ENCODE measurements at regions not wholly inside any gene's neighbourhood (a gene's known extent, or its start where the extent isn't known, plus 50 kb on each side); places are given as distances from the start of the nearest gene placed in this dataset.
A peak's percentile ranks its signal among the peaks of the same experiment; 100 is the strongest.

GRCh38 chr3:144051211-144051610, 79.6 kb downstream of the DIPK2A start:
- in situ Hi-C loops (cut with MboI; ENCODE audit: low pct_unique_long_range_greater_than_20kb in 2 of 9, low sequenced_read_pairs in 9 of 9, unreplicated experiment in 9 of 9): no loop called here
- Histone ChIP-seq H3K4me3 (no peak overlapping the region), H3K27ac (no peak overlapping the region), H3K4me1 (replicated peaks in 1 of 2) (no peaks in the 10 kb centered on the region)
- no peak for ATAC-seq (replicated peaks in 6 of 8)

DNA sequence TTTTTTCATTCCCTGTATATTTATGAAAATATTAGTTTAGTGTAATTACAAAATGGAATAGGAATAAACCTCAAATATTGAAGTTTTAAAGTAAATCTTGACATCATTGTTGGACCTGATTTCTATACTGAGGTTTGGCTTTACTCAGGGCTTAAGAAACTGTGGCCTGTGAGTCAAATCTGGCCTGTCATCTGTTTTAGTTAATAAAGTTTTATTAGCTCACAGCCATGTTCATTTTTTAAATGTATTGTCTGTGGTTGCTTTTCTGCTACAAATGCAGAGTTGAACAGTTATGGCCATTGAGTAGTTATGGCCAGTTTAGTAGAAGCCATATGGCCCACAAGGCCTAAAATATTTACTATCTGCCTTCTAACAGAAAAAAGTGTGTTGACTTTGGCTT, 80.7 kb downstream of the DIPK2A start:
- ATAC-seq (replicated peaks in 6 of 8): no peak
- in situ Hi-C loops (cut with MboI; ENCODE audit: low pct_unique_long_range_greater_than_20kb in 2 of 9, low sequenced_read_pairs in 9 of 9, unreplicated experiment in 9 of 9): no loop called here
- Histone ChIP-seq H3K27ac (no peak overlapping the region), H3K4me3 (no peak overlapping the region), H3K4me1 (replicated peaks in 1 of 2) (no peaks in the 10 kb centered on the region)

DNA sequence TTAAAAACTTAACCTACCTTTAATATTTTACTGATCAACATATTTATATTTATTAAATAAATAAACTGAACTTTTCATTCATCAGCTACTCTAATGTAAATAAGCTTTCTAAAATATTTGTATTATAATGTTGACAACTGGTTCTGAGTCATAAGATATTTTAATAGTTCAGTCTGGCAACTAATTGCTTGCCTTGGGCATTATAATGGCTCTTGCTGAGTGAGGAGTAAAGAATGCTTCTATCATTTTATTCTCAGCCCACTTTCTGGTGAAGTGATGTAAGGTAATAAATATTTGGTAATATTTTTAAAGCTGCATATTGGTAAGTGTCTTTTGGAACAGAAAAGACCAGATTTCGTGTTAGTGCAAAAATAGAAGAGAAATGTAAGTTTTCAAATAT, 81.5 kb downstream of the DIPK2A start:
- ATAC-seq (replicated peaks in 6 of 8): peak in 2 of 8 experiments; percentile 41 to 81
- H3K27ac ChIP-seq: no peak overlapping the region
- in situ Hi-C loops (cut with MboI; ENCODE audit: low pct_unique_long_range_greater_than_20kb in 2 of 9, low sequenced_read_pairs in 9 of 9, unreplicated experiment in 9 of 9): no loop called here
- no peak overlapping the region for H3K4me3 ChIP-seq
- no peaks in the 10 kb centered on the region for H3K4me1 ChIP-seq (replicated peaks in 1 of 2)
- WGBS, 10 experiments: 0 to 100% (median 80%) methylated on average over 1 of the region's 1 CpG; no CpG with 5 or more reads in 3 of the 10 experiments

DNA sequence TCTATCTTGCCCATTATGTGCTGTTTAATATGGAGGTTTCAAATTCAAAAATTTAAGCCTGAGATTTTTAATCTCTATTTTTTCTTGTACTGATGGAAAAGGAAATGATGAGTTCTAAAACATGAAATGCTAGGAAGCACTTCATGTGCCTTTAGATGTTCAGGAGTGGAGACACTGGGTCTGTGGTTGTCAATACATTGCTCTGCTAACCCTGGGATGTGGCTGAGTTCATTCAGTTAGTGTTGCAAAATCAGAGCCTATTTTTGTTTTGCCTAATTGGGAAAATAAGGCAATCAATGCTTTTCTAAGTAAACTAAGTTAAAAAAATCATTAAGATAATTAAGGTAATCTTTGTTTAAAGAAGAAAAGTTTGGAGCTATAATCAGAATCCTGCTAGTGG, 83.1 kb downstream of the DIPK2A start:
- ATAC-seq (replicated peaks in 6 of 8): no peak
- Histone ChIP-seq H3K4me3 (no peak overlapping the region), H3K4me1 (replicated peaks in 1 of 2) (no peaks in the 10 kb centered on the region), H3K27ac (no peak overlapping the region)
- in situ Hi-C loops (cut with MboI; ENCODE audit: low pct_unique_long_range_greater_than_20kb in 2 of 9, low sequenced_read_pairs in 9 of 9, unreplicated experiment in 9 of 9): no loop called here

DNA sequence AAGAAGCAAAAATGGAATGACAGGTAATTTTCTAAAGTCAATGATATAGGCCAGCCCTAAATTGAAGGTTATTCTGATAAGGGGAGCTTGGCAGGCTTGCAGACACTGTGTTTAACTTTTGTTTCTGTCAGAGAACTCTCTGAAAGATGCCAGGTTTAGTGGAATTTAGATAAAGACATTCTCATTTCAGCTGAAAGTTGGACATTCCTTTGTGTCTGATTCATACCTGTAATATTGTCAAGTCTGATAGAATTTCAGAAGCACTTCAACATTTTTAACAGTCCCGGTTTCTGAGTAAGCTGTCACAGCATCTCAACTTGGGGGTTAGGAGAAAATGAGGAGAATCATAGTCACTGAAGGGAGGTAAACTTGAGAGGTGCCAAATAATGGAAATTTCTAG, 84.0 kb downstream of the DIPK2A start:
- 0 to 100% (median 85%) methylated on average over 1 of the region's 1 CpG for WGBS, 10 experiments
- H3K27ac ChIP-seq: no peak overlapping the region
- no peak overlapping the region for H3K4me3 ChIP-seq
- no peak for ATAC-seq (replicated peaks in 6 of 8)
- in situ Hi-C loops (cut with MboI; ENCODE audit: low pct_unique_long_range_greater_than_20kb in 2 of 9, low sequenced_read_pairs in 9 of 9, unreplicated experiment in 9 of 9): no loop called here
- no peaks in the 10 kb centered on the region for H3K4me1 ChIP-seq (replicated peaks in 1 of 2)

GRCh38 chr3:144058713-144059112, 87.1 kb downstream of the DIPK2A start:
- in situ Hi-C loops (cut with MboI; ENCODE audit: low pct_unique_long_range_greater_than_20kb in 2 of 9, low sequenced_read_pairs in 9 of 9, unreplicated experiment in 9 of 9): no loop called here
- Histone ChIP-seq H3K4me1 (replicated peaks in 1 of 2) (no peaks in the 10 kb centered on the region), H3K27ac (no peak overlapping the region), H3K4me3 (no peak overlapping the region)
- no peak for ATAC-seq (replicated peaks in 6 of 8)
- WGBS, 10 experiments: 61 to 100% (median 87%) methylated on average over 1 to 6 of the region's 6 CpGs

DNA sequence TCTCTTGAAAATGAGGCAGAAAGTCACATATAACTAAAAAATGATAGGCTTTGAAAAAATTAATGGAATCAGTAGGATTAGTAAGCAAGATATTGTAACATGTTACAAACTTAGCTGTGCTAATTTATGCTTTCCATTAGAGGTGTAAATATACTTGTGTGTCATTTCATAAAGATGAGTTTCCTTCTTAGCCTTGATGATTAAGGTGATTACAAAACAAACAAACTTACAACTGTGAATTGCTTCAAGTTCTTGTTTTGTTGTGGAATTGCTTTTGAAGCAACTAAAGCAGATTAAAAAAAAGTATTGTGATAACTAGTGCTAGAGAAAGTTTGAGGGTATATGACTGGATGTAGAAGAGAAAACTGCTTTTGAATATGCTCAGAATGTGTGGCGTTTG, 87.9 kb downstream of the DIPK2A start:
- no peak for ATAC-seq (replicated peaks in 6 of 8)
- no peaks in the 10 kb centered on the region for H3K4me1 ChIP-seq (replicated peaks in 1 of 2)
- 56 to 100% (median 89%) methylated on average over 1 of the region's 1 CpG; no CpG with 5 or more reads in 1 of the 10 experiments for WGBS, 10 experiments
- in situ Hi-C loops (cut with MboI; ENCODE audit: low pct_unique_long_range_greater_than_20kb in 2 of 9, low sequenced_read_pairs in 9 of 9, unreplicated experiment in 9 of 9): no loop called here
- no peak overlapping the region for H3K4me3 ChIP-seq
- H3K27ac ChIP-seq: no peak overlapping the region

- H3K4me3 ChIP-seq: no peak overlapping the region
- in situ Hi-C loops (cut with MboI; ENCODE audit: low pct_unique_long_range_greater_than_20kb in 2 of 9, low sequenced_read_pairs in 9 of 9, unreplicated experiment in 9 of 9): no loop called here
- no peak for ATAC-seq (replicated peaks in 6 of 8)
- no peak overlapping the region for H3K27ac ChIP-seq
- no peaks in the 10 kb centered on the region for H3K4me1 ChIP-seq (replicated peaks in 1 of 2)
- WGBS, 10 experiments: 80 to 98% (median 89%) methylated on average over 3 to 11 of the region's 11 CpGs; no CpG with 5 or more reads in 1 of the 10 experiments
These were observed 89.3 kb downstream of the DIPK2A start for GRCh38 chr3:144060881-144061280.

- in situ Hi-C loops (cut with MboI; ENCODE audit: low pct_unique_long_range_greater_than_20kb in 2 of 9, low sequenced_read_pairs in 9 of 9, unreplicated experiment in 9 of 9): no loop called here
- no peak overlapping the region for H3K4me3 ChIP-seq
- 0 to 100% (median 75%) methylated on average over 1 to 2 of the region's 2 CpGs for WGBS, 10 experiments
- ATAC-seq (replicated peaks in 6 of 8): no peak
- H3K27ac ChIP-seq: no peak overlapping the region
- no peaks in the 10 kb centered on the region for H3K4me1 ChIP-seq (replicated peaks in 1 of 2)
These were observed 91.7 kb downstream of the DIPK2A start for GRCh38 chr3:144063306-144063705.

DNA sequence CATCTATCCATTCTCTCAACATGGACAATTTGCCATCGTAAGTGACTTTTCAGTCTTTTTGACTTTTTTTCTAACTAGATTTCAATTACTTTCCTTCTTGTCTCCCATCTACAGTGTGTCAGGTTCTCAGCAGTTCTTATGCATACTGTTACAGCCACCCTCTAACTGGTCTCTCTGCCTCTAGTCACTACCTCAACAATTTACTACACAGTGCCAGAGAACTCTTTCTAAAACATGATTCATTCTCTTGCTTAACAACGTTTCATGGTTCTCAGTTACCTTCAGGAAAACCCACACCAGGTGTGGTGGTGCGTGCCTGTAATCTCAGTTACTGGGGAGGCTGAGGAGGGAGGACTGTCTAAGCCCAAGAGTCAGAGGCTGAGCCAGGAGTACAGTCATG, 95.4 kb downstream of the DIPK2A start:
- in situ Hi-C loops (cut with MboI; ENCODE audit: low pct_unique_long_range_greater_than_20kb in 2 of 9, low sequenced_read_pairs in 9 of 9, unreplicated experiment in 9 of 9): no loop called here
- WGBS, 10 experiments: 25 to 100% (median 83%) methylated on average over 1 to 3 of the region's 3 CpGs
- H3K4me3 ChIP-seq: no peak overlapping the region
- H3K27ac ChIP-seq: no peak overlapping the region
- H3K4me1 ChIP-seq (replicated peaks in 1 of 2): no peaks in the 10 kb centered on the region
- ATAC-seq (replicated peaks in 6 of 8): no peak

DNA sequence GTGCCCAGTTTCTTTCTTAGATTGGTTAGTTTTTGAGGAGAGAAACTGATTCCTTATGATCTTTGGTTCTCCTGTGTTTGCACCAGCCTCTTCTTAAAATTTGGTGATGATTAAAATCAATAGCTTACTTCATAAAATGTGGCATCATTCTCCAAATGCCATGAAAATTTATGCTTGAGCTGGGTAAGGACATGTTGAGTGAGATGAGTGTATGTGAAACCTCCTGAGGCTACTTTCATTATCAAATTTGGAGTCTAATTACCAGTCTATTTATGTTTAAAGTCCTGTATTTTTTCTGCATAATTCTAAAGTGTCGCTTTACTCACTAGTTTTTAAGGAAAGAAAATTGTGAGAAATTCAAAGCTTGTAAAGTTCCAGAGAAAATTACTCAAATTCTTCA, 102.1 kb downstream of the DIPK2A start:
- no peak for ATAC-seq (replicated peaks in 6 of 8)
- Histone ChIP-seq H3K4me1 (replicated peaks in 1 of 2) (no peaks in the 10 kb centered on the region), H3K27ac (no peak overlapping the region), H3K4me3 (no peak overlapping the region)
- in situ Hi-C loops (cut with MboI; ENCODE audit: low pct_unique_long_range_greater_than_20kb in 2 of 9, low sequenced_read_pairs in 9 of 9, unreplicated experiment in 9 of 9): no loop called here
- 0 to 100% (median 23%) methylated on average over 1 of the region's 1 CpG; no CpG with 5 or more reads in 1 of the 10 experiments for WGBS, 10 experiments

GRCh38 chr3:144079634-144080033, 108.0 kb downstream of the DIPK2A start:
- no peak for ATAC-seq (replicated peaks in 6 of 8)
- Histone ChIP-seq H3K27ac (no peak overlapping the region), H3K4me1 (replicated peaks in 1 of 2) (no peaks in the 10 kb centered on the region), H3K4me3 (no peak overlapping the region)
- in situ Hi-C loops (cut with MboI; ENCODE audit: low pct_unique_long_range_greater_than_20kb in 2 of 9, low sequenced_read_pairs in 9 of 9, unreplicated experiment in 9 of 9): no loop called here
- WGBS, 10 experiments: 6 to 100% (median 86%) methylated on average over 1 to 2 of the region's 2 CpGs; no CpG with 5 or more reads in 2 of the 10 experiments

GRCh38 chr3:144084929-144085328, 113.3 kb downstream of the DIPK2A start:
- no peak for ATAC-seq (replicated peaks in 6 of 8)
- Histone ChIP-seq H3K4me1 (replicated peaks in 1 of 2) (peaks cover 0 to 4% of the 10 kb centered on the region in 2 donors), H3K4me3 (no peak overlapping the region), H3K27ac (no peak overlapping the region)
- in situ Hi-C loops (cut with MboI; ENCODE audit: low pct_unique_long_range_greater_than_20kb in 2 of 9, low sequenced_read_pairs in 9 of 9, unreplicated experiment in 9 of 9): no loop called here
- WGBS, 10 experiments: 0 to 68% (median 35%) methylated on average over 1 to 2 of the region's 2 CpGs; no CpG with 5 or more reads in 2 of the 10 experiments

GRCh38 chr3:144085964-144086363, 114.3 kb downstream of the DIPK2A start:
- in situ Hi-C loops (cut with MboI; ENCODE audit: low pct_unique_long_range_greater_than_20kb in 2 of 9, low sequenced_read_pairs in 9 of 9, unreplicated experiment in 9 of 9): no loop called here
- Histone ChIP-seq H3K4me3 (no peak overlapping the region), H3K27ac (no peak overlapping the region), H3K4me1 (replicated peaks in 1 of 2) (peaks cover 0 to 4% of the 10 kb centered on the region in 2 donors)
- peak in 1 of 8 experiments; percentile 27 for ATAC-seq (replicated peaks in 6 of 8)
- WGBS, 10 experiments: 22 to 100% (median 84%) methylated on average over 2 to 3 of the region's 3 CpGs; no CpG with 5 or more reads in 1 of the 10 experiments

- in situ Hi-C loops (cut with MboI; ENCODE audit: low pct_unique_long_range_greater_than_20kb in 2 of 9, low sequenced_read_pairs in 9 of 9, unreplicated experiment in 9 of 9): no loop called here
- H3K27ac ChIP-seq: no peak overlapping the region
- peaks cover 0 to 4% of the 10 kb centered on the region in 2 donors for H3K4me1 ChIP-seq (replicated peaks in 1 of 2)
- no peak for ATAC-seq (replicated peaks in 6 of 8)
- 31 to 100% (median 94%) methylated on average over 1 to 3 of the region's 3 CpGs; no CpG with 5 or more reads in 2 of the 10 experiments for WGBS, 10 experiments
- no peak overlapping the region for H3K4me3 ChIP-seq
These were observed 124.4 kb downstream of the DIPK2A start for GRCh38 chr3:144096016-144096415.

All from motor neuron (in vitro differentiated cells).